MCF 10A (cell line): ENCODE measurements at regions not wholly inside any gene's neighbourhood (a gene's known extent, or its start where the extent isn't known, plus 50 kb on each side); places are given as distances from the start of the nearest gene placed in this dataset.

Source experiments
- BruUV-seq: library from RNA; stranded (reverse); fragments of 400-500 nt; replicated peaks from 2 replicates; lab custom pipeline; 2021; lab: Mats Ljungman, UMichigan
- CTCF ChIA-PET: fragments of 300-600 bp; sonication (Branson Sonifier 250); formaldehyde crosslinking; extraction: SDS; loops from one replicate; lab custom pipeline; 2021; ENCODE audit warnings: antibody characterized with exemption, inconsistent platforms; lab: Yijun Ruan, JAX
- POLR2A ChIA-PET: fragments of 300-600, 350-650 bp; sonication (Branson Sonifier 250); formaldehyde crosslinking; extraction: SDS; loops from one replicate; lab custom pipeline; 2020; ENCODE audit warnings: antibody characterized with exemption, inconsistent platforms; lab: Yijun Ruan, JAX
- DNase-seq: peaks from one replicate; pipeline ENCODE4 v3.0.0-alpha.2; 2018; ENCODE audit not compliant: unreplicated experiment
- H3K27ac Mint-ChIP-seq: one replicate; pipeline ENCODE4 v1.8.0; 2022; ENCODE audit warnings: mild to moderate bottlenecking, low read depth, mixed read lengths; ENCODE audit not compliant: unreplicated experiment
- H3K27me3 Mint-ChIP-seq: one replicate; pipeline ENCODE4 v1.8.0; 2022; ENCODE audit warnings: mixed read lengths; ENCODE audit not compliant: insufficient read depth, unreplicated experiment
- H3K36me3 Mint-ChIP-seq: one replicate; pipeline ENCODE4 v1.8.0; 2022; ENCODE audit warnings: mild to moderate bottlenecking, moderate library complexity, mixed read lengths; ENCODE audit not compliant: insufficient read depth, unreplicated experiment
- H3K4me1 Mint-ChIP-seq: one replicate; pipeline ENCODE4 v1.8.0; 2022; ENCODE audit warnings: mixed read lengths; ENCODE audit not compliant: insufficient read depth, unreplicated experiment
- H3K4me3 Mint-ChIP-seq: one replicate; pipeline ENCODE4 v1.8.0; 2022; ENCODE audit warnings: mild to moderate bottlenecking, moderate library complexity, mixed read lengths; ENCODE audit not compliant: unreplicated experiment
- H3K9me3 Mint-ChIP-seq: one replicate; pipeline ENCODE4 v1.8.0; 2022; ENCODE audit warnings: mixed read lengths; ENCODE audit not compliant: unreplicated experiment
- CTCF ChIP-seq: fragments of 200-600 bp; IDR thresholded peaks from one replicate; pipeline ENCODE4 v1.8.0; 2022; ENCODE audit warnings: antibody characterized with exemption, mild to moderate bottlenecking; ENCODE audit not compliant: unreplicated experiment
- intact Hi-C: fragments of 100-400 bp; cut with micrococcal nuclease; formaldehyde crosslinking; loops from 2 replicates; pipeline ENCODE4 v1.14.1; 2022

- TF ChIP-seq CTCF: no peak
- no peaks in the 10 kb centered on the region for H3K4me1 Mint-ChIP-seq
- H3K4me3 Mint-ChIP-seq: no peak overlapping the region
- no peaks in the 10 kb centered on the region for H3K27me3 Mint-ChIP-seq
- intact Hi-C loops: no loop called here
- H3K36me3 Mint-ChIP-seq: peaks cover 5% of the 10 kb centered on the region
- CTCF ChIA-PET: interaction anchor here (0.5 kb wide), 1 partner anchor 9 kb away, joined by 3 read pairs; no protein-coding TSS in a partner anchor
- no TSS peak for BruUV-seq
- DNase-seq: no peak
- POLR2A ChIA-PET: no interaction called here
- peaks cover 49% of the 10 kb centered on the region for H3K9me3 Mint-ChIP-seq
- no peak overlapping the region for H3K27ac Mint-ChIP-seq
These were observed 231.0 kb upstream of the PPP2R2D start for GRCh38 chr10:131669838-131670237.

GRCh38 chr10:131670341-131670740 lies 230.5 kb upstream of the PPP2R2D start:
- no peak for TF ChIP-seq CTCF
- no peak for DNase-seq
- Mint-ChIP-seq H3K36me3 (peaks cover 5% of the 10 kb centered on the region), H3K4me3 (no peak overlapping the region), H3K27me3 (no peaks in the 10 kb centered on the region), H3K4me1 (no peaks in the 10 kb centered on the region), H3K9me3 (peaks cover 52% of the 10 kb centered on the region), H3K27ac (no peak overlapping the region)
- intact Hi-C loops: no loop called here
- BruUV-seq: no TSS peak
- CTCF ChIA-PET: interaction anchor here (0.5 kb wide), 1 partner anchor 10 kb away, joined by 3 read pairs; no protein-coding TSS in a partner anchor
- POLR2A ChIA-PET: no interaction called here

GRCh38 chr10:131673396-131673795 lies 227.4 kb upstream of the PPP2R2D start:
- peaks cover 5% of the 10 kb centered on the region for H3K36me3 Mint-ChIP-seq
- no peaks in the 10 kb centered on the region for H3K4me1 Mint-ChIP-seq
- no peaks in the 10 kb centered on the region for H3K27me3 Mint-ChIP-seq
- no peak for DNase-seq
- intact Hi-C loops: no loop called here
- H3K27ac Mint-ChIP-seq: no peak overlapping the region
- ChIA-PET CTCF (no interaction called here), POLR2A (no interaction called here)
- BruUV-seq: no TSS peak
- no peak for TF ChIP-seq CTCF
- H3K4me3 Mint-ChIP-seq: no peak overlapping the region
- peaks cover 44% of the 10 kb centered on the region for H3K9me3 Mint-ChIP-seq

GRCh38 chr10:131674130-131674529 lies 226.7 kb upstream of the PPP2R2D start:
- Mint-ChIP-seq H3K27me3 (no peaks in the 10 kb centered on the region), H3K36me3 (peaks cover 5% of the 10 kb centered on the region), H3K4me3 (no peak overlapping the region), H3K27ac (no peak overlapping the region), H3K4me1 (no peaks in the 10 kb centered on the region), H3K9me3 (peaks cover 38% of the 10 kb centered on the region)
- ChIA-PET CTCF (interaction anchor here (0.9 kb wide), 1 partner anchor 776 kb away, joined by 3 read pairs; no protein-coding TSS in a partner anchor), POLR2A (no interaction called here)
- BruUV-seq: no TSS peak
- intact Hi-C loops: no loop called here
- DNase-seq: no peak
- TF ChIP-seq CTCF: no peak
